ENCODE measurements at regions not wholly inside any gene's neighbourhood (a gene's known extent, or its start where the extent isn't known, plus 50 kb on each side); places are given as distances from the start of the nearest gene placed in this dataset.

GRCh38 chr3:73739791-73740453, 115.2 kb upstream of the PDZRN3 start:
- Histone ChIP-seq H3K4me3 (no peak overlapping the region), H3K4me1 (peaks cover 0 to 16% (median 0%) of the 10 kb centered on the region in 4 donors), H3K27ac (no peak overlapping the region), H3K27me3 (no peaks in the 10 kb centered on the region), H3K36me3 (no peaks in the 10 kb centered on the region), H3K9me3 (no peaks in the 10 kb centered on the region)
- no peak for DNase-seq (ENCODE audit: low spot score in 2 of 2)
- TF ChIP-seq CTCF (IDR thresholded peaks at IDR 0.05) (no peak), POLR2A (IDR thresholded peaks at IDR 0.05) (no peak), EP300 (IDR thresholded peaks at IDR 0.05) (no peak)
- WGBS, 2 donors = 57 to 61% methylated on average over 5 of the region's 5 CpGs

- H3K4me3 ChIP-seq = no peak overlapping the region
- H3K27me3 ChIP-seq = no peaks in the 10 kb centered on the region
- DNase-seq (ENCODE audit: low spot score in 2 of 2) = no peak
- no peak overlapping the region for H3K27ac ChIP-seq
- H3K9me3 ChIP-seq = no peaks in the 10 kb centered on the region
- peaks cover 0 to 15% (median 0%) of the 10 kb centered on the region in 4 donors for H3K4me1 ChIP-seq
- H3K36me3 ChIP-seq = no peaks in the 10 kb centered on the region
- no peak for TF ChIP-seq POLR2A (IDR thresholded peaks at IDR 0.05)
- TF ChIP-seq EP300 (IDR thresholded peaks at IDR 0.05) = no peak
- TF ChIP-seq CTCF (IDR thresholded peaks at IDR 0.05) = no peak
- WGBS, 2 donors = 65 to 70% methylated on average over 1 of the region's 1 CpG
Measured at GRCh38 chr3:73738711-73739110, 114.0 kb upstream of the PDZRN3 start.

- Histone ChIP-seq H3K27ac (no peak overlapping the region), H3K36me3 (no peaks in the 10 kb centered on the region), H3K4me1 (peaks cover 0 to 5% (median 0%) of the 10 kb centered on the region in 4 donors), H3K4me3 (no peak overlapping the region), H3K27me3 (no peaks in the 10 kb centered on the region), H3K9me3 (no peaks in the 10 kb centered on the region)
- no peak for TF ChIP-seq POLR2A (IDR thresholded peaks at IDR 0.05)
- no peak for DNase-seq (ENCODE audit: low spot score in 2 of 2)
- WGBS, 2 donors = 25 to 38% methylated on average over 3 of the region's 3 CpGs
Measured at GRCh38 chr3:73734211-73735089, 109.7 kb upstream of the PDZRN3 start.

GRCh38 chr3:73733746-73734145, 109.0 kb upstream of the PDZRN3 start:
- Histone ChIP-seq H3K27ac (no peak overlapping the region), H3K4me3 (no peak overlapping the region), H3K36me3 (no peaks in the 10 kb centered on the region), H3K27me3 (no peaks in the 10 kb centered on the region), H3K9me3 (no peaks in the 10 kb centered on the region), H3K4me1 (peaks cover 0 to 5% (median 0%) of the 10 kb centered on the region in 4 donors)
- no peak for TF ChIP-seq CTCF (IDR thresholded peaks at IDR 0.05)
- no peak for TF ChIP-seq POLR2A (IDR thresholded peaks at IDR 0.05)
- no peak for TF ChIP-seq EP300 (IDR thresholded peaks at IDR 0.05)
- DNase-seq (ENCODE audit: low spot score in 2 of 2) = no peak
- 54 to 62% methylated on average over 6 of the region's 6 CpGs for WGBS, 2 donors

- Histone ChIP-seq H3K9me3 (no peaks in the 10 kb centered on the region), H3K4me1 (peaks cover 4 to 22% (median 11%) of the 10 kb centered on the region in 4 donors), H3K27me3 (no peaks in the 10 kb centered on the region), H3K27ac (no peak overlapping the region), H3K36me3 (no peaks in the 10 kb centered on the region), H3K4me3 (no peak overlapping the region)
- DNase-seq (ENCODE audit: low spot score in 2 of 2) = peak; percentile 18 to 49
- TF ChIP-seq EP300 (IDR thresholded peaks at IDR 0.05) (peak in 1 of 2 donors; percentile 27), CTCF (IDR thresholded peaks at IDR 0.05) (no peak)
- WGBS, 2 donors = 56 to 72% methylated on average over 9 of the region's 9 CpGs
Measured at GRCh38 chr3:73729969-73730440, 105.3 kb upstream of the PDZRN3 start.

All from tibial nerve (tissue), 4 donors.